ACHN (cell line): ENCODE measurements at regions not wholly inside any gene's neighbourhood (a gene's known extent, or its start where the extent isn't known, plus 50 kb on each side); places are given as distances from the start of the nearest gene placed in this dataset.

ENCODE experiments used
- DNase-seq: peaks from one replicate; pipeline ENCODE4 v3.0.0-alpha.2; 2015
- in situ Hi-C: cut with HindIII; loops from 2 replicates; pipeline ENCODE4 v1.10.0; 2017; ENCODE audit warnings: low sequenced_read_pairs, low pct_ligation_motif_present, low pct_unique_long_range_greater_than_20kb

GRCh38 chr4:128587382-128587781, 222.1 kb upstream of the JADE1 start:
- DNase-seq, result no peak
- in situ Hi-C loops, result no loop called here

GRCh38 chr4:128583753-128584712, 225.5 kb upstream of the JADE1 start:
- in situ Hi-C loops, result no loop called here
- DNase-seq, result no peak

- in situ Hi-C loops, result no loop called here
- DNase-seq, result no peak
These were observed 227.1 kb upstream of the JADE1 start for GRCh38 chr4:128582427-128582870.

- DNase-seq, result no peak
- in situ Hi-C loops, result no loop called here
These were observed 230.2 kb upstream of the JADE1 start for GRCh38 chr4:128579154-128579853.

GRCh38 chr4:128574706-128575105, 234.8 kb upstream of the JADE1 start:
- in situ Hi-C loops, result no loop called here
- DNase-seq, result peak; percentile 89

- in situ Hi-C loops, result no loop called here
- DNase-seq, result peak; percentile 98
These were observed 235.6 kb upstream of the JADE1 start for GRCh38 chr4:128573781-128574508.

- in situ Hi-C loops, result no loop called here
- peak; percentile 29 for DNase-seq
These were observed 236.7 kb upstream of the JADE1 start for GRCh38 chr4:128572778-128573241.

- in situ Hi-C loops, result no loop called here
- peak; percentile 90 for DNase-seq
These were observed 237.8 kb upstream of the JADE1 start for GRCh38 chr4:128571747-128572146.

GRCh38 chr4:128570387-128570975, 239.0 kb upstream of the JADE1 start:
- DNase-seq, result no peak
- in situ Hi-C loops, result no loop called here

GRCh38 chr4:128566693-128567092, 242.8 kb upstream of the JADE1 start:
- in situ Hi-C loops, result no loop called here

GRCh38 chr4:128565565-128566186, 243.8 kb upstream of the JADE1 start:
- in situ Hi-C loops, result no loop called here
- DNase-seq, result peak; percentile 20

More at GRCh38 chr4:128566693-128567092, 242.8 kb upstream of the JADE1 start:
- no peak for DNase-seq

- DNase-seq, result no peak
- in situ Hi-C loops, result no loop called here
These were observed 244.4 kb upstream of the JADE1 start for GRCh38 chr4:128565054-128565453.

GRCh38 chr4:128564081-128564630, 245.3 kb upstream of the JADE1 start:
- in situ Hi-C loops, result no loop called here

GRCh38 chr4:128560754-128561495, 248.6 kb upstream of the JADE1 start:
- DNase-seq, result no peak
- in situ Hi-C loops, result no loop called here

More at GRCh38 chr4:128564081-128564630, 245.3 kb upstream of the JADE1 start:
- no peak for DNase-seq

GRCh38 chr4:128558896-128559679, 250.4 kb upstream of the JADE1 start:
- in situ Hi-C loops, result no loop called here
- DNase-seq, result no peak

- in situ Hi-C loops, result no loop called here
- no peak for DNase-seq
These were observed 252.7 kb upstream of the JADE1 start for GRCh38 chr4:128556756-128557155.
